Heart left ventricle (tissue), 16 donors: ENCODE measurements at regions not wholly inside any gene's neighbourhood (a gene's known extent, or its start where the extent isn't known, plus 50 kb on each side); places are given as distances from the start of the nearest gene placed in this dataset.

Source experiments
- ATAC-seq, 4 donors: fragments of 200-7000 bp; cut with Tn5 transposase; one replicate each; pipeline ENCODE4 v1.9.1; 2020 to 2022; ENCODE audit warnings: moderate library complexity in 4 of 4, mild to moderate bottlenecking in 3 of 4, moderate number of reproducible peaks in 1 of 4
- DNase-seq, 5 donors: peaks; one replicate each; pipeline ENCODE4 v3.0.0-alpha.2; 2020
- H3K27ac ChIP-seq, 12 donors: fragments of 200-600 bp; sonication (generic) in 4 of 12; one replicate each; pipeline versions ENCODE4 v1.5.0 to v1.8.0; 2016 to 2022; ENCODE audit warnings: mild to moderate bottlenecking in 2 of 12
- H3K27me3 ChIP-seq, 9 donors: fragments of 200-600 bp; sonication (generic) in 2 of 9; one replicate each; pipeline versions ENCODE4 v1.5.1 to v1.8.0; 2016 to 2022; ENCODE audit warnings: mild to moderate bottlenecking in 3 of 9
- H3K36me3 ChIP-seq, 9 donors: fragments of 200-600 bp; sonication (generic) in 2 of 9; one replicate each; pipeline versions ENCODE4 v1.5.0 to v1.8.0; 2018 to 2022; ENCODE audit warnings: mild to moderate bottlenecking in 2 of 9
- H3K4me1 ChIP-seq, 12 donors: fragments of 200-600 bp; sonication (generic) in 4 of 12; one replicate each; pipeline versions ENCODE4 v1.5.0 to v1.8.0; 2016 to 2022; ENCODE audit warnings: mild to moderate bottlenecking in 3 of 12
- H3K4me3 ChIP-seq, 12 donors: fragments of 200-600 bp; sonication (generic) in 4 of 12; one replicate each; pipeline versions ENCODE4 v1.5.0 to v1.8.0; 2017 to 2022; ENCODE audit warnings: mild to moderate bottlenecking in 9 of 12, moderate library complexity in 4 of 12
- H3K9me3 ChIP-seq, 12 donors: fragments of 200-600 bp; sonication (generic) in 4 of 12; one replicate each; pipeline versions ENCODE4 v1.5.0 to v1.8.0; 2016 to 2022; ENCODE audit warnings: mild to moderate bottlenecking in 1 of 12
- POLR2A ChIP-seq, 2 donors: fragments of 450-650 bp; IDR thresholded peaks; one replicate each; pipeline ENCODE4 v1.6.1; 2017; ENCODE audit warnings: antibody characterized with exemption in 2 of 2, mild to moderate bottlenecking in 2 of 2, moderate library complexity in 2 of 2
- WGBS, 4 donors: extraction: QIAGEN DNeasy Blood & Tissue Kit in 2 of 4; methylation state at CpG; one replicate each; pipeline versions ENCODE4 v1.1.5 to v1.1.7; 2013 to 2018; 5-methylcytosine and 5-hydroxymethylcytosine counted together
- intact Hi-C, 10 donors: fragments of 100-400 bp; cut with DNase I; formaldehyde crosslinking; loops; one replicate each; pipeline versions ENCODE4 v1.11.1 to v1.14.2; 2022
- TF ChIP-seq, protein P1 (sequence below), 12 donors: fragments of 200-600 bp; sonication (generic) in 4 of 12; IDR thresholded peaks; one replicate each; pipeline versions ENCODE4 v1.5.0 to v1.8.0; 2018 to 2022; ENCODE audit warnings: antibody characterized with exemption in 12 of 12, mild to moderate bottlenecking in 5 of 12
- donor health status: ischemic (EF 13 %, LVEDD 7.1; RV severe dilation, severe dysfunction).
- donor health status: healthy with polysubstance abuse.
- donor health status: DM: no; HTN: yes; CAD: no.
- donor health status: DM: no; HTN: no; CAD: no.
- donor health status: ischemic (EF 25% LVEDD 6.9; RV normal size, moderate dysfunction).
- donor health status: ischemic (EF 25% LVEDD 5.7; RV mildly dilated, moderate dysfunction).
- donor health status: healthy.
- donor health status: DM: yes; HTN: yes; CAD: no.
- donor health status: ischemic (EF 35%, LVEDD 5.7; RV mildly dilated, moderate dysfunction).
- donor health status: nonischemic (EF 11% LVEDD 7.7; RV severe dilation, severe dysfunction).
- donor health status: DM: yes; HTN: yes; CAD: no.
- donor health status: PGD.
- donor health status: ischemic (EF 29% LVEDD 5.4; RV normal size, mild dysfunction).
- donor health status: nonischemic (EF 23%, LVEDD 6.1; RV moderate dilation, normal function).

DNA sequence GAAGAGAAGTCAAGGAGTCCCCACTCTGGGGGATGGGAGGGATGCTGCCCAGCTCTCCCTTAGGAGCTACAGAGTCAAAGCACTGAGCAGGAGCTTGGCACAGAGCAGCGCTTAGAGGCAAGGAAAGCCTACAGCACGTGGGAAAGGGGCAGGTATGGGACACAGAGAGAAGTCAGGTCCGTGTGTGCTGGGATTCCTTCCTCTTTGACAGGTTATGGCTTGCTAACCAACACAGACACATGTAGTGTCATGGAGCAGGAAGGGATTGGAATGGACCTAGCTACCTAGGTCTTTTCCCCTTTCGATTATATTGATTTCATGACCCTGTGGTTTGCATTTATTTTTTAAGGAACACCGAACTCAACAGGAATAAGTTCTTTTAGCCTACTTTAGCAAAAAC lies 208.5 kb upstream of the TUT7 start:
- no peak for TF ChIP-seq POLR2A (IDR thresholded peaks at IDR 0.05)
- TF ChIP-seq, protein P1, sequence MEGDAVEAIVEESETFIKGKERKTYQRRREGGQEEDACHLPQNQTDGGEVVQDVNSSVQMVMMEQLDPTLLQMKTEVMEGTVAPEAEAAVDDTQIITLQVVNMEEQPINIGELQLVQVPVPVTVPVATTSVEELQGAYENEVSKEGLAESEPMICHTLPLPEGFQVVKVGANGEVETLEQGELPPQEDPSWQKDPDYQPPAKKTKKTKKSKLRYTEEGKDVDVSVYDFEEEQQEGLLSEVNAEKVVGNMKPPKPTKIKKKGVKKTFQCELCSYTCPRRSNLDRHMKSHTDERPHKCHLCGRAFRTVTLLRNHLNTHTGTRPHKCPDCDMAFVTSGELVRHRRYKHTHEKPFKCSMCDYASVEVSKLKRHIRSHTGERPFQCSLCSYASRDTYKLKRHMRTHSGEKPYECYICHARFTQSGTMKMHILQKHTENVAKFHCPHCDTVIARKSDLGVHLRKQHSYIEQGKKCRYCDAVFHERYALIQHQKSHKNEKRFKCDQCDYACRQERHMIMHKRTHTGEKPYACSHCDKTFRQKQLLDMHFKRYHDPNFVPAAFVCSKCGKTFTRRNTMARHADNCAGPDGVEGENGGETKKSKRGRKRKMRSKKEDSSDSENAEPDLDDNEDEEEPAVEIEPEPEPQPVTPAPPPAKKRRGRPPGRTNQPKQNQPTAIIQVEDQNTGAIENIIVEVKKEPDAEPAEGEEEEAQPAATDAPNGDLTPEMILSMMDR (IDR thresholded peaks at IDR 0.05): no peak
- H3K9me3 ChIP-seq: peaks cover 0 to 18% (median 0%) of the 10 kb centered on the region in 12 donors
- H3K27ac ChIP-seq: no peak overlapping the region
- no peaks in the 10 kb centered on the region for H3K36me3 ChIP-seq
- no peak overlapping the region for H3K4me3 ChIP-seq
- no peaks in the 10 kb centered on the region for H3K27me3 ChIP-seq
- DNase-seq (no peak), ATAC-seq (no peak)
- intact Hi-C loops: no loop called here
- H3K4me1 ChIP-seq: no peaks in the 10 kb centered on the region
- WGBS, 4 donors: 70 to 79% (median 72%) methylated on average over 5 of the region's 5 CpGs

DNA sequence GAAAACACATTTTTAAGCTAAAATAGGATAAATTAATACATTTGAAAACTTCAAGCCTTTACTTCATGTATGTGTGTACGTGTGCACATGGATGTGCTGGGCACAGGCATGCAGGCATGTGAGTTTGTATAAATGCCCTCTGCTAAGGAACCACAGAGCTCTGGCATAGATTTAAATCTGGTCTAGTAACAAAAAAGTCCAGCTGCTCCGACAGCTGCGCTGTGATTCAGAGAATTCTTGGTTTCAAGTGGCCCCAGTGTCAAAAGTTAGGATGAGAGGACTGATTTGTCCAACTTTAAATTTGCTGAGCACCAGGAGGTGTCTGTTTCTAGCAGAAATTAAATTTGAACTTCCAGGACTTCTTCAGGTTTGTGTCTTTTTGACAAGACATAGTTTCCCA lies 203.7 kb upstream of the TUT7 start:
- ATAC-seq (no peak), DNase-seq (no peak)
- 93 to 99% (median 96%) methylated on average over 3 of the region's 3 CpGs for WGBS, 4 donors
- Histone ChIP-seq H3K27me3 (peaks cover 0 to 14% (median 0%) of the 10 kb centered on the region in 9 donors), H3K4me3 (no peak overlapping the region), H3K27ac (no peak overlapping the region), H3K36me3 (no peaks in the 10 kb centered on the region), H3K9me3 (no peaks in the 10 kb centered on the region), H3K4me1 (peaks cover 0 to 3% (median 0%) of the 10 kb centered on the region in 12 donors)
- TF ChIP-seq POLR2A (IDR thresholded peaks at IDR 0.05): no peak
- TF ChIP-seq, protein P1 (IDR thresholded peaks at IDR 0.05): no peak
- intact Hi-C loops: no loop called here

DNA sequence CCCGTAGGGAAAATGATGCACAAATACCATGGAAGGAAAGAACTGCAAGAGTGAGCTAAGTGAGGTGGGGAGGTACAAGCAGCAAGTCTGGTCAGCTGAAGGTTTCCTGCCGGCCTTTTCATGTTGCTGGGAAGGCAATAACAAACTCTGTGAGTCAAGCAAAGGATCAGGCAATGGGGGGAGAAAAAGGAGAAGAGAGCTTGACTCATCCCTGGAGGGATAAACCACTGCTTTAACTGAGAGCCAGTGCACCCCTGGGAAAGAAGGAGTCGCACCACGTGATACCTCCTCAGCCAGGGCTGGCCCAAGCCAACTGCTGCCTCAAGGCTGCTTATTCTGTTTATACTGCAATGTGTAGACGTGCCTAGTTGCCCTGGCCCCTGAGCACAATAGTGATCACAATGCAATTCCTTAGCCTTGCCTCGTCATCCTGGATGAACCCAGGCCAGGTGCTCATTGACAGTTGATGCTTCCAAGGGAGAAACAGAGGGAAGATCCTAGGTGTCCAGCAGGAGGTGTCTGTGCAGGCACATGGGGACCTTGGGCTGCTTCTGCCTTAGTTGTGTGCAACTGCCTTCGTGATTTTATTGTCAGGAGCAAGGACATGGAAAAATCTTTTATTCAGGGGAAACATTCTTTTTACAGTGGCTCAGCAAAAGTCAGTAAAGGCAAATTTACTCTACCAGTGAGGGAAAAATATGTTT lies 203.0 kb upstream of the TUT7 start:
- DNase-seq (no peak), ATAC-seq (peak in 3 of 4 donors; percentile 32 to 61 (median 60))
- Histone ChIP-seq H3K4me3 (no peak overlapping the region), H3K27ac (no peak overlapping the region), H3K9me3 (no peaks in the 10 kb centered on the region), H3K4me1 (peaks cover 0 to 3% (median 0%) of the 10 kb centered on the region in 12 donors), H3K27me3 (peaks cover 0 to 15% (median 0%) of the 10 kb centered on the region in 9 donors), H3K36me3 (no peaks in the 10 kb centered on the region)
- 64 to 78% (median 70%) methylated on average over 7 of the region's 7 CpGs for WGBS, 4 donors
- intact Hi-C loops: no loop called here
- no peak for TF ChIP-seq POLR2A (IDR thresholded peaks at IDR 0.05)
- TF ChIP-seq, protein P1 (IDR thresholded peaks at IDR 0.05): no peak

DNA sequence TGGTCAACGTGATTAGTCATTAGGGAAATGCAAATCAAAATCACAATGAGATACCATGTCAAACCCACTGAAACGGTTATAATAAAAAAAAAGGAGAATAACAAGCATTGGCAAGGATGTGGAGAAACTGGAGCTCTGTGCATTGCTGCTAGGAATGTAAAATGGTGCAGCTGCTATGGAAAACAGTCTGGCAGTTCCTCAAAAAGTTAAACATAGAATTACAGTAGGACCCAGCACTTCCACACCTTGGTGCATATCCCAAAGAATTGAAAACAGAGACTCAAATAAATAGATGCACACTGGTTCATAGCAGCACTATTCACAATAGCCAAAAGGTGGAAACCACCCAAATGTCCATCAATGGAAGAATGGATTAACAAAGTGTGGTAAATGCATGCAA lies 201.5 kb upstream of the TUT7 start:
- 58 to 73% (median 66%) methylated on average over 2 of the region's 2 CpGs for WGBS, 4 donors
- intact Hi-C loops: no loop called here
- H3K27me3 ChIP-seq: peaks cover 0 to 15% (median 0%) of the 10 kb centered on the region in 9 donors
- no peak overlapping the region for H3K27ac ChIP-seq
- H3K36me3 ChIP-seq: no peaks in the 10 kb centered on the region
- ATAC-seq (no peak), DNase-seq (no peak)
- H3K9me3 ChIP-seq: no peaks in the 10 kb centered on the region
- H3K4me1 ChIP-seq: peaks cover 0 to 3% (median 0%) of the 10 kb centered on the region in 12 donors
- no peak for TF ChIP-seq POLR2A (IDR thresholded peaks at IDR 0.05)
- TF ChIP-seq, protein P1 (IDR thresholded peaks at IDR 0.05): no peak
- H3K4me3 ChIP-seq: no peak overlapping the region
